Effector CD8-positive, alpha-beta T cell (primary cell): ENCODE measurements at regions not wholly inside any gene's neighbourhood (a gene's known extent, or its start where the extent isn't known, plus 50 kb on each side); places are given as distances from the start of the nearest gene placed in this dataset.
"Not testable (repeated sequence)": the region's sequence is repeated elsewhere in the genome, so short reads cannot be mapped to it uniquely, and the experiment has no call there.

ENCODE experiments used
- DNase-seq: peaks from one replicate; lab custom pipeline; 2025; lab: John Stamatoyannopoulos, UW

DNA sequence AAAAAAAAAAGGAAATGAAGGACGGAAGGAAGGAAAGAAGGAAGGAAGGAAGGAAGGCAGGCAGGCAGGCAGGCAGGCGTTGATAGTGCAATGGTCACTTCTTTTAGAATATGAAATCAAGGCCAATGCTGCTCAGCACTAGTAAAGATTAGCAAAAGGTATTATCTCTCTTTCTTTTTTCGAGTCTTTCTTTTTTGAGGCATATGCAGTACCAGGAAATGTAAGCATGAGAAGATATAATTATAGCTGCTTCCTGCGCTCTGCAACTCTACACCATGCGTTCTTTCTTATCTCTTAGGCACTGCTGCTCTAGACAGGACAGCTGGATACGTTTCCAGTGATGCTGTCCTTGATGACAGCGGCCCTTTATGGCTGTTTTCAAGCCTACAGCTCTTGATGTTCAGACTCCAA is 1512.5 kb upstream of the B3GALT2 start:
- DNase-seq = no peak

- DNase-seq = no peak
Observed at GRCh38 chr1:194693244-194693643, 1506.8 kb upstream of the B3GALT2 start.

DNA sequence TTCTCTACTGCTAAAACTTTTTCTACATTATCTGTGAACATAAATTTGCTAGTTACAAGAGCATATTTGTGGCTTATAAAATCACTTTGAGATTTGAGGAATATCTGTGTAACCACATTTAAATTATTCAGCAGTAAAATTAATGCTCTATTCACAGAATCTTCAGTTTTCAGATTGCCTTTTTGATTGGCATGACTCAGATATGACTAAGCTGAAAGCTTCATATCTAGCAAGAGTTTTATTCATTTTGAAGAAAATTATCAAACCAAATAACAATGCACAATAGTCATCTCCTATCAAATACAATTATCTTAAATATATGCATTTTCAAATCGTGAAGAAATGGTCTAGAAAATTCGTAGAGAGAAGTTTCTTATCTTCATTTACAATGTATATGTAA is 1498.2 kb upstream of the B3GALT2 start:
- DNase-seq = no peak

- no peak for DNase-seq
Observed at GRCh38 chr1:194658090-194658439, 1471.7 kb upstream of the B3GALT2 start.

GRCh38 chr1:194654956-194655355 is 1468.5 kb upstream of the B3GALT2 start:
- no peak for DNase-seq

- DNase-seq = no peak
Observed at GRCh38 chr1:194653385-194653784, 1467.0 kb upstream of the B3GALT2 start.

DNA sequence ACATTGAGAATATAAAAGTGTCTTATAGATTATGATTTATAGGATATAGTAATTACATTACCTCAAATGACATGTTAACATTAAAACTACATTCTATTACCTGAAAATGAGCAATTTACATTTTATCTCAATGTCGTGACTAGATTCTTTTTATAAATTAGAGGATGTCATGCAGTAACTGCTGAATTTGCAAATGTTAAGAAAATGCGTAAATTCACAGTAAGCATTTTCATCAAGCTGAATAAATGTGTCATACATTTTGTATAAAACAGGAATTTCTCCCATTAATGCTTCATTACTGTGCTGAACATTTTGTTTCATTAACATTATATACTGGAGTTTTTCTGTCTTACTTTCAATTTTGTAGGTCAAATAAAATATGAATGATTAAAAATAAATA is 1460.7 kb upstream of the B3GALT2 start:
- no peak for DNase-seq

DNA sequence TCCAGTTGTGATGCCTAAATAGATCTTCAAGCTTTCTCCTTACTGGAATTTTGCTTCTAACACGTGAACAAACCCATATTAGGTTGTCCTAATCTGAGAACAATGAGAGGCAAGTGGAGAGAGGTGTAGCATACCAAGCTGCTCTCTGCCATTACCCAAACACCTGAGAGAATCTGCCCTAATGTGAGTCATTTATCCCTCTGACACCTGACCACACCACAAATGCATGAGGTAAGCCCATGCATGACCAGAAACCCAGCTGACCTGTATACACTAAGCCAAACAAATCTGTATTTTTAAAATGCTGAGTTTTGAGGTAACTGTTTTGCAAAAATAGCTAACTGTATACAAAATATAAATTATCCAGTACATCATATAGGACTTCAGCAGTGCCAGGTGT is 1458.1 kb upstream of the B3GALT2 start:
- no peak for DNase-seq

- DNase-seq = no peak
Observed at GRCh38 chr1:194640322-194640721, 1453.9 kb upstream of the B3GALT2 start.

GRCh38 chr1:194629011-194629410 is 1442.6 kb upstream of the B3GALT2 start:
- no peak for DNase-seq

DNA sequence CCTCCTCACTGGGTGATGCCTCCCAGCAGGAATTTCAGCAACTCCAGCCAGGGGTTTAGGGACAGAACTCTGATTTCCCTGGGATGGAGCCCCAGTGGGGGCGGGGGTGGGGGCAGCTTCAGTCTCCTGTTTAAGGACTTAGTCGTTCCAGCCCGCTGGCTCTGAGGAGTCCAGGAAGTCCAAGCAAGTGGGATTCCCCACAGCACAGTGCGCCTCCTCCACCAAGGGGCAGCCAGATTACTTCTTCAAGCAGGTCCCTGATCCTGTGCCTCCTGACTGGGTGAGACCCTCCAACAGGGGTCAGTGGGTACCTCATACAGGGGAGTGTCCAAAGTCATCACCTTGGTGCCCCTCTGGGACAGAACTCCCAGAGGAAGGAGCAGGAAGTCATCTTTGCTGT is 1438.4 kb upstream of the B3GALT2 start:
- DNase-seq = no peak

DNA sequence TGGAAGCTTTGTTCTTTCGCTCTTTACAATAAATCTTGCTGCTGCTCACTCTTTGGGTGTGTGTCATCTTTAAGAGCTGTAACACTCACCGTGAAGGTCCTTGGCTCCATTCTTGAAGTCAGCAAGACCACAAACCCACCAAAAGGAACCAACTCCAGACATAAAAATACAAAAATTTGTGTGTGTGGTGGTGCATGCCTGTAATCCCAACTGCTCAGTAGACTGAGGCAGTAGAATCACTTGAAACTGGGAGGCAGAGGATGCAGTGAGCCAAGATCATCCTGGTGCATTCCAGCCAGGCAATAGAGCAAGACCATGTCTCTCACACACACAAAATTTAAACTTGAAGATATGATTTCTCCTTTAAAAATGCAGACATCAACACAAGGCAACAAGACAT is 1431.7 kb upstream of the B3GALT2 start:
- DNase-seq = no peak

- not testable (repeated sequence) for DNase-seq
Observed at GRCh38 chr1:194617272-194617671, 1430.9 kb upstream of the B3GALT2 start.

GRCh38 chr1:194616835-194617234 is 1430.4 kb upstream of the B3GALT2 start:
- DNase-seq = no peak

DNA sequence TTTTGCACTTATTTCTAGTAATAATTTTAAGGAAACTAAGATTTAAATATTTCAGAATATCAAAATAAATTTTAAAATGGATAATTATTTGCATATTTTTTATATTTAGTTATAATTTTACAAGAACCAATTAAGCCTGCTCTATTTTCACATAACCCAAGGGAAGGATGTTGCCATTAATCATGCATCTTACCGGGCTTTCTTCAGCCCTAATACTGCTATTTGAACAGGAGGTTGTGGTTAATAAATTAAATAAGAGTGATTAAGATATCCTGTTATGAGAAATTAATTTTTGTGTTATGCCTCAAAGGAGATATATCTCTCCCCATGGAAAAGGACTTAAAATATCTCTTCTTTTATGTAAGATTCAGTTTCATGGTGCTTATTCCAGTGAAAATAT is 1415.8 kb upstream of the B3GALT2 start:
- DNase-seq = no peak

- DNase-seq = no peak
Observed at GRCh38 chr1:194600716-194601115, 1414.3 kb upstream of the B3GALT2 start.

GRCh38 chr1:194598098-194598497 is 1411.7 kb upstream of the B3GALT2 start:
- DNase-seq = no peak

DNA sequence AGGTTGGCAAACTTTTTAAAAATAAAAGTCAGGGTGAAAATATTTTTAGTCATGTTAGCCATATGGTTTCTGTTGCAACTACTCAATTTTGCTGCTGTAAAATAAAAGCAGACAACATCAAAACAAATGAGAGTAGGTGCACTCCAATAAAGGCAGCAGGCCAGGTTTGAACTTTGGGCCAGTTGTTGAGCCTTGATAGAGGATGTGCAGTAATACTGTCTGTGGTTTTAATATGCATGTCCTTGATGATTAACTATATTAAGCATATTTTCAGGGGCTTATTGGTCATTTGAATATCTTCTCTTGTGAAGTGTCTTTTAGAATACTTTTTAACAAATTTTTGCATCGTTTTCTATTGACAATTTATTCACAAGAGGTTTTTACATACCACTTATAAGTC is 1399.9 kb upstream of the B3GALT2 start:
- no peak for DNase-seq

GRCh38 chr1:194584052-194584451 is 1397.6 kb upstream of the B3GALT2 start:
- DNase-seq = no peak

GRCh38 chr1:194570476-194570875 is 1384.1 kb upstream of the B3GALT2 start:
- no peak for DNase-seq

DNA sequence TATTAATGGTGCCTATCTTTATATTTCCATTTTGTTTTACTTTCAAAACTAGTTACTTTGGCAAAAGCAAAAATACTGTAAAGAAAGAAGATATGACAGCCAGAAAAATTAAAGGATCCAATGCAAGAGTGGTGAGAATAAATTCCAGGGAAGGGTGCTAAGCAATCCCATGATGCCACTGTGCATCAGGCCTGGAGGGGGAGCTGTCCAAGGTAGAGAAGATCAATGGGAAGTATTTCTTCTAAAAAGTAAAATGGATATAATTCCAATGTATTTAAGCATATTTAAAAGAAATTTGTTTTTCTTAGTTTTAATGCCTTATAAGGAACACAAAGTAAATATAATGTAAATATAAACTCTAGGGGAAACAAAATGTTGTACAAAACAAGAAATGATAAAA is 1382.2 kb upstream of the B3GALT2 start:
- no peak for DNase-seq

DNA sequence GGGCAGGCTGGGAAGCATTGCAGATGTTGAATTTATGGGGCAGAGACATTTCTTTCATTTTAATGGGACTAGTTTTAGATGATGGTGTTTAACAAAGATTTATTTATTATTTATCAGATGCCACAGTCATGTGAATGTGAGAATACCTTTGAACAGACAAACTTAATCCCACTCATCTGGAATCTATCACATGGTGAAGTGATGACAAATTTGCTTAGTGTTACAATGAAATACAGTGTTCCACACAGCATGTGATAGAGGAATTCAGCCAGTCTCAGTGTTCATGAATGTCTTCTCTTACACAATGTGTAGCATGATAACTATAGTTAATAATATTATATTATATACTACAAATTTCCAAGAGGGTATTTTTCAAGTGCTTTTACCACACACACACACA is 1361.7 kb upstream of the B3GALT2 start:
- no peak for DNase-seq

DNA sequence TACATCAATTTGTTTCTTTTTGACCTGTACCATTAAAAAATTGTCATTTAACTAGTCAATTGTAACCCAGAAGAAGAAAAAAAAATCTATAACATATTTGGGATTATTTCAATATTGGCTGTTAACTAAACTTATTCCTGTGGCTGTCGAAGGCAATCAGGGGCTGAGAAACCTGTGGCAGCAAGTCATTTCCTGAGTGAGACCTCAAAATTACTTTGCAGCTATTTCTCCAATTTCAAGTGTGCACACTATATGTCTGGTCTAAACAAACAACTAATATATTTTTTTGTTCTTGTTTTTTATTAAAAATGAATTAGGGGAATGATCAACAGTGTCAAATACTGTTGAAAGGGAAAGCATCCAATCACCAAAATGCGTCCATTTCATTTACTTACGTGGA is 1357.6 kb upstream of the B3GALT2 start:
- no peak for DNase-seq

GRCh38 chr1:194538453-194538852 is 1352.0 kb upstream of the B3GALT2 start:
- DNase-seq = no peak

- DNase-seq = no peak
Observed at GRCh38 chr1:194537521-194537920, 1351.1 kb upstream of the B3GALT2 start.
